ENCODE measurements at regions not wholly inside any gene's neighbourhood (a gene's known extent, or its start where the extent isn't known, plus 50 kb on each side); places are given as distances from the start of the nearest gene placed in this dataset.

- TF ChIP-seq CHD7 (IDR thresholded peaks at IDR 0.05; ENCODE audit: insufficient replicate concordance, low read length) (no peak), CBX8 (IDR thresholded peaks at IDR 0.05; ENCODE audit: borderline replicate concordance, low read depth, low read length) (no peak), RAD21 (IDR thresholded peaks at IDR 0.05 in 1 of 2, conservative IDR thresholded peaks at IDR 0.05 in 1 of 2; ENCODE audit: low read depth in 2 of 2, low read length in 2 of 2) (peak in 1 of 2 experiments; percentile 15; a peak in 1 of 4 replicates)
Measured at GRCh38 chr4:26127851-26128337, 192.9 kb upstream of the RBPJ start (continued).

Data from H1 (cell line).